IPS-18a (cell line): ENCODE measurements at regions not wholly inside any gene's neighbourhood (a gene's known extent, or its start where the extent isn't known, plus 50 kb on each side); places are given as distances from the start of the nearest gene placed in this dataset.

Experiments
- H3K27ac ChIP-seq: one replicate; pipeline ENCODE4 v1.5.1; 2013; ENCODE audit warnings: low read length
- H3K27me3 ChIP-seq: one replicate; pipeline ENCODE4 v1.6.1; 2013; ENCODE audit warnings: mild to moderate bottlenecking, low read length; ENCODE audit not compliant: control insufficient read depth, insufficient read depth
- H3K36me3 ChIP-seq: one replicate; pipeline ENCODE4 v1.6.1; 2013; ENCODE audit warnings: low read depth, low read length; ENCODE audit not compliant: control insufficient read depth
- H3K4me1 ChIP-seq: one replicate; pipeline ENCODE4 v1.6.1; 2013; ENCODE audit warnings: low read depth, low read length; ENCODE audit not compliant: control insufficient read depth
- H3K4me3 ChIP-seq: one replicate; pipeline ENCODE4 v1.5.1; 2013; ENCODE audit warnings: low read length
- H3K9ac ChIP-seq: one replicate; pipeline ENCODE4 v1.6.1; 2013; ENCODE audit warnings: mild to moderate bottlenecking, low read length, moderate library complexity
- H3K9me3 ChIP-seq: one replicate; pipeline ENCODE4 v1.6.1; 2013; ENCODE audit warnings: low read depth, low read length; ENCODE audit not compliant: control insufficient read depth

DNA sequence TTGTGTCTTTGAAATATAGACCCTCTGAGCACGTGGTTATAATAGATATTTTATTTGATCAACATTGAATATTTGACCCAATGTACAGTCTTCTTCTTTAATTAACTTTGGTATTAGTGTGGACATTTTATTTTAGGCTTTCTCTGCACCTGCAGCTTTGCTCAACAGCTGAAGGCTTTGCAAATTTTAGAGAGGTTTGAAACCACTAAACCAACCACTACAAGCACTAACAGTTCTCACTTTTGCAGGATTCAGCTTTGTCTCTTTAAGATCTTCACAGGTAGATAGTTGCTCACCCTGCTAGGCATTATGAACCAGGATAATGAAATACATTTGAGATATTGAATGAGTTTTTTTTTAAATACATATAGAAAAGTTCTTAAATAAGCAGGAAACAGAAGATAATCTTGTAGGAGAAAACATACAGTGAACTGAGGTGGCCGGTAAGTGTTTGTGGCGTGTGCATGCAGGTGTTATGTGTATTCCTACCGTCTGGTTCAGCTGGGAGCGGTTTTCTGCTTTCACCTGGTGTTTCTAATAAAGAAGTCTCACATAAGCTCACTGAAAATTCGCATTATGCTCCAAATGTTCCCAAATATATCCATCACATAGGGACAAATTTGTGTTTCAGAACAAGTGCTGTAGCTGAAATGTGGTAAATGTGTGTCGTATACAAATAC, 1508.3 kb upstream of the TENM3 start:
- Histone ChIP-seq H3K9ac (no peak overlapping the region), H3K4me3 (no peak overlapping the region), H3K4me1 (no peaks in the 10 kb centered on the region), H3K27ac (no peak overlapping the region), H3K9me3 (peaks cover 5% of the 10 kb centered on the region), H3K27me3 (no peaks in the 10 kb centered on the region), H3K36me3 (no peaks in the 10 kb centered on the region)

GRCh38 chr4:180741703-180742102, 1501.5 kb upstream of the TENM3 start:
- no peak overlapping the region for H3K4me3 ChIP-seq
- no peaks in the 10 kb centered on the region for H3K9me3 ChIP-seq
- no peak overlapping the region for H3K9ac ChIP-seq
- no peak overlapping the region for H3K27ac ChIP-seq
- no peaks in the 10 kb centered on the region for H3K4me1 ChIP-seq
- no peaks in the 10 kb centered on the region for H3K36me3 ChIP-seq
- no peaks in the 10 kb centered on the region for H3K27me3 ChIP-seq

DNA sequence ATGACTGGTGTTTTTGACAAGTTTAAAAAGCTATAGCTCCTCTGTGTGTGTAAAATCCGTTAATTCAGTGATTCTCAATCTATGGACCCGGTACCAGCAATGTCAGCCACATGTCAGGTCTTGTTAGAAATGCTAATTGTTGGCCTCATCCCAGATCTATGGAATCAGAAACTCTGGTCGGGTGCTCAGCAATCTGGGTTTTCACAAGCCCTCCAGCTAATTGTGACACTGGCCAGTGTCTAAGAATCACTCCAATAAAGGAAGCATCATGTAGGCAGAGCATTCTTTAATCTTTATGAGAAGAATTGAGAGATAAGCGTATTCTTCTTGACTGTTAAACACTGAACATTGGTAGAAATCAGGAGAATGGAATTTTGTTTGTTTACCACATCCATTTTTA, 1498.2 kb upstream of the TENM3 start:
- no peak overlapping the region for H3K4me3 ChIP-seq
- H3K9ac ChIP-seq, result no peak overlapping the region
- H3K9me3 ChIP-seq, result no peaks in the 10 kb centered on the region
- H3K27me3 ChIP-seq, result no peaks in the 10 kb centered on the region
- H3K4me1 ChIP-seq, result no peaks in the 10 kb centered on the region
- H3K27ac ChIP-seq, result no peak overlapping the region
- H3K36me3 ChIP-seq, result no peaks in the 10 kb centered on the region

GRCh38 chr4:180751009-180751408, 1492.2 kb upstream of the TENM3 start:
- H3K27me3 ChIP-seq, result no peaks in the 10 kb centered on the region
- no peak overlapping the region for H3K9ac ChIP-seq
- H3K27ac ChIP-seq, result no peak overlapping the region
- H3K36me3 ChIP-seq, result no peaks in the 10 kb centered on the region
- H3K4me1 ChIP-seq, result no peaks in the 10 kb centered on the region
- H3K4me3 ChIP-seq, result no peak overlapping the region
- H3K9me3 ChIP-seq, result peaks cover 3% of the 10 kb centered on the region

DNA sequence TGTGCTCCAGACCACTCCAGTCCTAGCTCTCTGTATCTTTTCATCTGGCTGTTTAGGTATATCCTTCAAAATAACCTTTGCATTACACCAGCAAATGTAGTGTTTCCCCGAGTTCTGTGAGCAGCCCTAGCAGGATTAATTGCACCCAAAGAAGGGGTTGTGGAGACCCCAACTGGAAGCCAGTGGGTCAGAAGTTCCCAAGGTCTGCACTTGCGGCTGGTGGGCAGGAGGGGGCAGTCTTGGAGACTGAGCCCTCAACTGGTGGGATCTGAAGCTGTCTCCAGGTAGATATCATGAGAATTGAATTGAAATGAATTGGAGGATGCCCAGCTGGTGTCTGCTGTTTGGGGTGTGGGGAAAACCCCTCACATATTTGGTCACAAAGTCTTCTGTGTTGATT, 1485.3 kb upstream of the TENM3 start:
- Histone ChIP-seq H3K9me3 (no peaks in the 10 kb centered on the region), H3K27ac (no peak overlapping the region), H3K4me3 (no peak overlapping the region), H3K4me1 (no peaks in the 10 kb centered on the region), H3K9ac (no peak overlapping the region), H3K36me3 (no peaks in the 10 kb centered on the region), H3K27me3 (no peaks in the 10 kb centered on the region)

DNA sequence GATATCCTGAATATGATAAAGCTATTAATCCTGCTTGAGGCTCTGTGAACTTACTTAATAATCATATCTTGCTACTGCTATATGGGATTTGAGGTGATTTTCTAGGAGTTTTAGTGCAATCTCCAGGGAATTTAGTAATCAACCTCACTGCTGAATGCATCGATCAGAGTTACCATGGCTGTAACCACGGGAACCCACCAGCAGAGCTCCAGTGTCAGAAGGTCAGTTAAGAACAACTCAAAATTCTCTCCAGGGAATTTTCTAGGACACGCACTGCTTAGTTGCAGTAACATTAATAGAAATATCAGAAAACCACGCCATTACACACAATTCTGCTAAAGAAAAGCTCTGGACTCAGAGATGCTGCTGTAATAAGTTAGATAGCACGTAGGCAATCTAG, 1477.2 kb upstream of the TENM3 start:
- no peaks in the 10 kb centered on the region for H3K36me3 ChIP-seq
- no peak overlapping the region for H3K4me3 ChIP-seq
- H3K4me1 ChIP-seq, result peaks cover 9% of the 10 kb centered on the region
- no peak overlapping the region for H3K27ac ChIP-seq
- H3K9me3 ChIP-seq, result peaks cover 4% of the 10 kb centered on the region
- no peak overlapping the region for H3K9ac ChIP-seq
- H3K27me3 ChIP-seq, result no peaks in the 10 kb centered on the region

- H3K9me3 ChIP-seq, result peaks cover 4% of the 10 kb centered on the region
- H3K4me1 ChIP-seq, result peaks cover 9% of the 10 kb centered on the region
- H3K4me3 ChIP-seq, result peak overlapping the region; percentile 8
- H3K27me3 ChIP-seq, result no peaks in the 10 kb centered on the region
- H3K36me3 ChIP-seq, result no peaks in the 10 kb centered on the region
- no peak overlapping the region for H3K27ac ChIP-seq
- H3K9ac ChIP-seq, result no peak overlapping the region
These were observed 1476.1 kb upstream of the TENM3 start for GRCh38 chr4:180766944-180767729.

GRCh38 chr4:180768610-180769009, 1474.6 kb upstream of the TENM3 start:
- no peak overlapping the region for H3K27ac ChIP-seq
- H3K27me3 ChIP-seq, result no peaks in the 10 kb centered on the region
- H3K4me3 ChIP-seq, result no peak overlapping the region
- no peak overlapping the region for H3K9ac ChIP-seq
- peaks cover 4% of the 10 kb centered on the region for H3K9me3 ChIP-seq
- no peaks in the 10 kb centered on the region for H3K36me3 ChIP-seq
- peaks cover 9% of the 10 kb centered on the region for H3K4me1 ChIP-seq

GRCh38 chr4:180769791-180770190, 1473.4 kb upstream of the TENM3 start:
- Histone ChIP-seq H3K4me1 (peaks cover 9% of the 10 kb centered on the region), H3K9me3 (peaks cover 8% of the 10 kb centered on the region), H3K4me3 (no peak overlapping the region), H3K27ac (no peak overlapping the region), H3K9ac (no peak overlapping the region), H3K36me3 (no peaks in the 10 kb centered on the region), H3K27me3 (no peaks in the 10 kb centered on the region)

DNA sequence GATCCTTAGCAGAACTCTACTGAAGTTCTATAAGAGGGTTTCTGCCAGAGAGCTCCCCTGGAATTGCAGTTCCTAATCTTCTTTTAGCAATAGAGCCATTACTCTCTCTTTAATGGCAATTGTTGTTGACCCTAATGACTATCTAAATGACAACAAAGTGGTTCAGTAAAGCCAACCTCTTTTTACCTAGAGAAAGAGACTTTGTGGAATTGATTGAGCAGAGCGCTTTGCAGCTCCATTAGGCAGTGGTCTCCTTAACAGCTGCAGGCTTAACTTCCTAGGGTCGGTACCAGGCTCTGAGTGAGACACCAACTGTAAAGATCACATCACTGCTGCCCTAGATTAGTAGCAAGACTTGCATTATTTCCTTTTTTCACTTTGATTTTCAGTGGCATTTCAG, 1472.9 kb upstream of the TENM3 start:
- no peaks in the 10 kb centered on the region for H3K36me3 ChIP-seq
- H3K4me1 ChIP-seq, result peaks cover 9% of the 10 kb centered on the region
- H3K9me3 ChIP-seq, result peaks cover 8% of the 10 kb centered on the region
- no peak overlapping the region for H3K4me3 ChIP-seq
- H3K27ac ChIP-seq, result no peak overlapping the region
- H3K9ac ChIP-seq, result no peak overlapping the region
- H3K27me3 ChIP-seq, result no peaks in the 10 kb centered on the region

DNA sequence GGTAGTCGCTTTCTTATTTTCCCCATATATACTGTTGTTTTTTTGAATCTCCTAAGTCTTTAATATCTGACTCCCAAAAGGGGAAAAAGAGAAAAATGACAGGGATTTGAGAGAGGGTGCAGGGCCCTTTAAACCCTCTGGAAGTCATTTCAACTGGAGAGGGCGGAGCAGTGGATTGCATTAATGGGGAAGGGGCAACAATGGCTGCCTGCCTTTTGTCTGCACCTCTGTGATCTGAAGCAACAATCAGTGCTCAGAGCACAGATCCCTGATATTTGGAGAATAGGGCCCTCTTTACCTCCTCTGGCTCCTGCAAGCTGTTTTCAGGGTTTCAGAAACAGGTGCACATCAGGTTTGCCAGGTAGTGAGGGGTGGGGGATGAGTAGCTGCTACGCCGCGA, 1458.3 kb upstream of the TENM3 start:
- H3K27me3 ChIP-seq, result no peaks in the 10 kb centered on the region
- no peaks in the 10 kb centered on the region for H3K4me1 ChIP-seq

DNA sequence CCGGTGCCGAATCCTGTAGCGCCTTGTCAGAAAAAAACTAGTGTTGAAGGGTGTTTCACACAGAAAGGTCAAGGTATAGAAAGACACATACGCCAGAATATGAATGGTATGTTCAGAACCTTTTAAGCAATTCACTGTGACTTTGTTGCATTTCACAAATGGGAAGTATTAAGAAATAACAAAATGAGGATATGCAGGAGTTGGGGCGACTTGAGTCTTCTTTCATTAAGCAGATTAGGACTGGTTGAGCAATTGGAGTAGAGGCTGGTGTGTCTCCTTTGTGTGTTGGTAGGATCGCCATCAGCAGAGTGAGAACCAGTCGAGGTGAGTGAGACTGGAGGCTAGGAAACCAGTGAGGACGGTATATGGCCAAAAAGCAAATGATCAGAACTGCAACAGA, 1454.5 kb upstream of the TENM3 start:
- Histone ChIP-seq H3K36me3 (no peaks in the 10 kb centered on the region), H3K9ac (no peak overlapping the region)

More for the DNA sequence above, 1458.3 kb upstream of the TENM3 start:
- no peak overlapping the region for H3K9ac ChIP-seq
- H3K27ac ChIP-seq, result no peak overlapping the region
- no peak overlapping the region for H3K4me3 ChIP-seq
- no peaks in the 10 kb centered on the region for H3K36me3 ChIP-seq
- no peaks in the 10 kb centered on the region for H3K9me3 ChIP-seq

More for the DNA sequence above, 1454.5 kb upstream of the TENM3 start:
- Histone ChIP-seq H3K4me3 (no peak overlapping the region), H3K27me3 (no peaks in the 10 kb centered on the region), H3K27ac (no peak overlapping the region), H3K4me1 (peaks cover 8% of the 10 kb centered on the region), H3K9me3 (no peaks in the 10 kb centered on the region)
